ENCODE measurements at regions not wholly inside any gene's neighbourhood (a gene's known extent, or its start where the extent isn't known, plus 50 kb on each side); places are given as distances from the start of the nearest gene placed in this dataset.

GRCh38 chr12:108419949-108420348 is 80.8 kb upstream of the CMKLR1 start:
- H3K4me3 ChIP-seq (ENCODE audit: low read depth, low read length) = no peak overlapping the region
- H3K27me3 ChIP-seq = no peaks in the 10 kb centered on the region
- TF ChIP-seq, protein P1, sequence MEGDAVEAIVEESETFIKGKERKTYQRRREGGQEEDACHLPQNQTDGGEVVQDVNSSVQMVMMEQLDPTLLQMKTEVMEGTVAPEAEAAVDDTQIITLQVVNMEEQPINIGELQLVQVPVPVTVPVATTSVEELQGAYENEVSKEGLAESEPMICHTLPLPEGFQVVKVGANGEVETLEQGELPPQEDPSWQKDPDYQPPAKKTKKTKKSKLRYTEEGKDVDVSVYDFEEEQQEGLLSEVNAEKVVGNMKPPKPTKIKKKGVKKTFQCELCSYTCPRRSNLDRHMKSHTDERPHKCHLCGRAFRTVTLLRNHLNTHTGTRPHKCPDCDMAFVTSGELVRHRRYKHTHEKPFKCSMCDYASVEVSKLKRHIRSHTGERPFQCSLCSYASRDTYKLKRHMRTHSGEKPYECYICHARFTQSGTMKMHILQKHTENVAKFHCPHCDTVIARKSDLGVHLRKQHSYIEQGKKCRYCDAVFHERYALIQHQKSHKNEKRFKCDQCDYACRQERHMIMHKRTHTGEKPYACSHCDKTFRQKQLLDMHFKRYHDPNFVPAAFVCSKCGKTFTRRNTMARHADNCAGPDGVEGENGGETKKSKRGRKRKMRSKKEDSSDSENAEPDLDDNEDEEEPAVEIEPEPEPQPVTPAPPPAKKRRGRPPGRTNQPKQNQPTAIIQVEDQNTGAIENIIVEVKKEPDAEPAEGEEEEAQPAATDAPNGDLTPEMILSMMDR (IDR thresholded peaks at IDR 0.05; ENCODE audit: low read depth, low read length) = no peak
- peaks cover 8% of the 10 kb centered on the region for H3K4me1 ChIP-seq
- no peak for DNase-seq
- no peaks in the 10 kb centered on the region for H3K9me3 ChIP-seq
- no peaks in the 10 kb centered on the region for H3K36me3 ChIP-seq

DNA sequence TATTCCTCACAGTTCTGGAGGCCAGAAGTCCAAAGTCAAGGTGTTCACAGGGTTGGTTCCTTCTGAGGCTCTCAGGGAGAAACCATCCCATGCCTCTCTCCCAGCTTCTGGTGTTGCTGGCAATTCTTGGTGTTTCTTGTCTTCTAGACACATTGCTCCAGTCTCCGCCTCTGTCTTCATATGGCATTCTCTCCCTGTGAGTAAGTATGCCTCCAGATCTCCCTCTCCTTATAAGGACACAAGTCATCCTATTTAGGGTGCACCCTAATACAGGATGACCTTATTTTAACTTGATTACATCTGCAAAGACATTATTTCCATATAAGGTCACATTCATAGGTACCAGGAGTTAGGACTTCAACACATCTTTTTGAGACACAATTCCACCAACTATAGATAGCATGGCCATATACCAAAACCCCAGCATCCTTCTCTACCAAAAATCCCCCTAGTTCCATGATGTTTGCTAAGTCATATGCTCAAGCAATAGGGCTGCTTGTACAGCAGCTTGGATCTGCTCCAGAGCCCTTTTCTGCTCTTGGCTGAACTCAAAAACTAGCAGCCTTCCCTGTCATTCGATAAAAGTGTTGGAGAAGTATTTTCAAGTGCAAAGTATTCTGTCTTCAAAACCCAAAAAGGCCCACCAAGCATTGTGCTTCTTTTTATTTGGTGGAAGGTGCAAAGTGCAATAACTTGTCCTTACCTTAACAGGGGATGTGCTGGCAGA is 79.2 kb upstream of the CMKLR1 start:
- Histone ChIP-seq H3K36me3 (no peaks in the 10 kb centered on the region), H3K27me3 (no peaks in the 10 kb centered on the region), H3K4me3 (ENCODE audit: low read depth, low read length) (no peak overlapping the region), H3K9me3 (no peaks in the 10 kb centered on the region), H3K4me1 (peaks cover 8% of the 10 kb centered on the region)
- TF ChIP-seq, protein P1 (IDR thresholded peaks at IDR 0.05; ENCODE audit: low read depth, low read length) = no peak
- no peak for DNase-seq

DNA sequence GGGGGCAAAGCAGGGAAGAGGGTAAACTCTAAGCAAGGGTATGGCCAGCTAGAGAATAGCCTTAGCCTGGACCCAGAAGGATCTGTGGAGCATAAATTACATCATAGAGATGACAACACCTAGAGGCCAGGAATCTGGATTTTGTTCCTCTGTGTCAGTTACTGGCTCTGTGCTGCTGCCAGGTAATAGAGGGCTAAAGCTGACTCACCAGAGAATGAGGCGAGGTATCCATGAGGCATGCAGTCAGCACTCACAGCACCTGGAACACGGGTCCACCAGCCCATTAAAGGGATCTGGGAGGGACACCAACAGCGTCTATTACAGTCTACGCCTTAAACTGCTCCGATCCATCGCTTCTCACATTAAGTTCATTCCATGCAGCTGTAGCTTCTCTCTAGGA is 74.9 kb upstream of the CMKLR1 start:
- Histone ChIP-seq H3K9me3 (no peaks in the 10 kb centered on the region; the same call in 1 of the 2 replicates), H3K4me3 (ENCODE audit: low read depth, low read length) (no peak overlapping the region), H3K36me3 (no peaks in the 10 kb centered on the region), H3K4me1 (no peaks in the 10 kb centered on the region), H3K27me3 (no peaks in the 10 kb centered on the region)
- TF ChIP-seq, protein P1 (IDR thresholded peaks at IDR 0.05; ENCODE audit: low read depth, low read length) = no peak
- no peak for DNase-seq

- no peak for DNase-seq
- H3K27me3 ChIP-seq = no peaks in the 10 kb centered on the region
- H3K9me3 ChIP-seq = no peaks in the 10 kb centered on the region; the same call in 1 of the 2 replicates
- TF ChIP-seq, protein P1 (IDR thresholded peaks at IDR 0.05; ENCODE audit: low read depth, low read length) = no peak
- H3K4me1 ChIP-seq = no peaks in the 10 kb centered on the region
- no peak overlapping the region for H3K4me3 ChIP-seq (ENCODE audit: low read depth, low read length)
- no peaks in the 10 kb centered on the region for H3K36me3 ChIP-seq
These were observed 71.6 kb upstream of the CMKLR1 start for GRCh38 chr12:108410689-108411088.

GRCh38 chr12:108409481-108409880 is 70.4 kb upstream of the CMKLR1 start:
- TF ChIP-seq, protein P1 (IDR thresholded peaks at IDR 0.05; ENCODE audit: low read depth, low read length) = no peak
- no peak for DNase-seq
- no peaks in the 10 kb centered on the region; the same call in 1 of the 2 replicates for H3K9me3 ChIP-seq
- no peaks in the 10 kb centered on the region for H3K4me1 ChIP-seq
- H3K36me3 ChIP-seq = no peaks in the 10 kb centered on the region
- no peaks in the 10 kb centered on the region for H3K27me3 ChIP-seq
- H3K4me3 ChIP-seq (ENCODE audit: low read depth, low read length) = no peak overlapping the region

DNA sequence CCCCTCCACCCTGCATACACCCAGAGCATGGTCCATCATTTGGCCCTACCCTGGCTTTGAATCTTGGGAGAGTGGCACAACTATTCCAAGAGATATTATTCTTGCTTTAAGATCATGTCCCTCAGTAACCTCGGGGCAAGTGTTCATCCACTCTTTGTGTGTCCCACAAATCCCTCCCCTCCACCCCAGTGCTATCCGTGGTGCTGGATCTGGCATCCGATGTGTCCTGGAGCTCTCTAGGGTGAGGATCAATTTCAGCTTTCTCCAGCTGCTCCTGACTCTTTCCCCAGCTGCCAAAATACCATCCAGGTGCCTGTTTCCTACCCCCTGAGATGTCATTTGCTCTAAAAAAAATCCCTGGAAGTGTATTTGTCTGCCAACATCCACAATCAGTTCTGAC is 64.8 kb upstream of the CMKLR1 start:
- Histone ChIP-seq H3K9me3 (no peaks in the 10 kb centered on the region), H3K4me3 (ENCODE audit: low read depth, low read length) (no peak overlapping the region), H3K27me3 (no peaks in the 10 kb centered on the region), H3K36me3 (no peaks in the 10 kb centered on the region), H3K4me1 (0 out of 2 replicates have a peak, but pooled peaks cover 2% of the 10 kb centered on the region)
- DNase-seq = no peak
- TF ChIP-seq, protein P1 (IDR thresholded peaks at IDR 0.05; ENCODE audit: low read depth, low read length) = no peak
